Neuronal stem cell (in vitro differentiated cells): ENCODE measurements at regions not wholly inside any gene's neighbourhood (a gene's known extent, or its start where the extent isn't known, plus 50 kb on each side); places are given as distances from the start of the nearest gene placed in this dataset.
"Not testable (repeated sequence)": the region's sequence is repeated elsewhere in the genome, so short reads cannot be mapped to it uniquely, and the experiment has no call there.

Experiments
- DNase-seq: peaks from one replicate; pipeline ENCODE4 v3.0.0-alpha.2; 2013; ENCODE audit warnings: low spot score
- H2AFZ ChIP-seq: one replicate; pipeline ENCODE4 v1.6.1; 2013; ENCODE audit warnings: mild to moderate bottlenecking, low read length, inconsistent platforms
- H2AK5ac ChIP-seq: 2 replicates; pipeline ENCODE4 v1.6.1; 2013; ENCODE audit warnings: low read depth, mild to moderate bottlenecking, inconsistent platforms, low read length, moderate library complexity, mixed read lengths
- H2BK120ac ChIP-seq: 2 replicates; pipeline ENCODE4 v1.6.1; 2013; ENCODE audit warnings: low read depth, mild to moderate bottlenecking, inconsistent platforms, low read length, moderate library complexity, mixed read lengths
- H2BK12ac ChIP-seq: one replicate; pipeline ENCODE4 v1.6.1; 2013; ENCODE audit warnings: low read length, inconsistent platforms
- H2BK15ac ChIP-seq: 2 replicates; pipeline ENCODE4 v1.6.1; 2013; ENCODE audit warnings: mild to moderate bottlenecking, low read length, inconsistent platforms, mixed read lengths
- H2BK5ac ChIP-seq: one replicate; pipeline ENCODE4 v1.6.1; 2013; ENCODE audit warnings: inconsistent platforms, mild to moderate bottlenecking, low read length, moderate library complexity
- H3K14ac ChIP-seq: one replicate; pipeline ENCODE4 v1.6.1; 2013; ENCODE audit warnings: low read length, inconsistent platforms
- H3K18ac ChIP-seq: 2 replicates; pipeline ENCODE4 v1.6.1; 2013; ENCODE audit warnings: low read length, inconsistent platforms
- H3K23ac ChIP-seq: 2 replicates; pipeline ENCODE4 v1.6.1; 2013; ENCODE audit warnings: low read depth, mild to moderate bottlenecking, mixed read lengths, low read length, inconsistent platforms; ENCODE audit not compliant: poor library complexity
- H3K27ac ChIP-seq: replicated peaks from 3 replicates; pipeline ENCODE4 v1.5.1; 2013; ENCODE audit warnings: low read length, inconsistent platforms
- H3K27me3 ChIP-seq, 3 experiments: 2 replicates each; pipeline ENCODE4 v1.6.1; 2013; ENCODE audit warnings: low read length in 3 of 3, mild to moderate bottlenecking in 2 of 3, inconsistent platforms in 1 of 3, low read depth in 1 of 3, mixed read lengths in 1 of 3, moderate library complexity in 1 of 3; ENCODE audit not compliant: control insufficient read depth in 3 of 3, insufficient read depth in 3 of 3
- H3K36me3 ChIP-seq, 2 donors: replicated peaks in 1 of 2; 2 replicates each; pipeline ENCODE4 v1.6.1; 2013; ENCODE audit warnings: low read length in 2 of 2; ENCODE audit not compliant: control insufficient read depth in 2 of 2, insufficient read depth in 2 of 2
- H3K4ac ChIP-seq: 2 replicates; pipeline ENCODE4 v1.6.1; 2013; ENCODE audit warnings: inconsistent platforms, mild to moderate bottlenecking, low read length, moderate library complexity
- H3K4me1 ChIP-seq, 2 donors: 1 replicate in 1 of 2; 2 replicates in 1 of 2; pipeline ENCODE4 v1.6.1; 2013; ENCODE audit warnings: low read length in 2 of 2, low read depth in 1 of 2; ENCODE audit not compliant: control insufficient read depth in 2 of 2, insufficient read depth in 1 of 2
- H3K4me2 ChIP-seq: one replicate; pipeline ENCODE4 v1.6.1; 2013; ENCODE audit warnings: mild to moderate bottlenecking, low read length, inconsistent platforms; ENCODE audit not compliant: insufficient read depth, poor library complexity, severe bottlenecking
- H3K4me3 ChIP-seq, 2 donors: 2 replicates each; pipeline ENCODE4 v1.5.1; 2013; ENCODE audit warnings: low read length in 2 of 2, mild to moderate bottlenecking in 2 of 2, inconsistent platforms in 1 of 2, moderate library complexity in 1 of 2
- H3K79me1 ChIP-seq: one replicate; pipeline ENCODE4 v1.6.1; 2013; ENCODE audit warnings: low read depth, mild to moderate bottlenecking, inconsistent platforms, low read length, moderate library complexity
- H3K9ac ChIP-seq: one replicate; pipeline ENCODE4 v1.6.1; 2013; ENCODE audit warnings: mild to moderate bottlenecking, low read depth, low read length, inconsistent platforms; ENCODE audit not compliant: poor library complexity
- H3K9me3 ChIP-seq, 2 donors: replicated peaks in 1 of 2; 2 replicates each; pipeline versions ENCODE3 to v1.6.1; 2013; ENCODE audit warnings: low read length in 2 of 2, mild to moderate bottlenecking in 2 of 2, inconsistent platforms in 1 of 2, low read depth in 1 of 2, mixed read lengths in 1 of 2, moderate library complexity in 1 of 2; ENCODE audit not compliant: control insufficient read depth in 2 of 2, insufficient read depth in 1 of 2
- H4K8ac ChIP-seq: one replicate; pipeline ENCODE4 v1.6.1; 2013; ENCODE audit warnings: low read depth, mild to moderate bottlenecking, inconsistent platforms, low read length, moderate library complexity
- H4K91ac ChIP-seq: one replicate; pipeline ENCODE4 v1.6.1; 2013; ENCODE audit warnings: low read length, low read depth, mild to moderate bottlenecking, inconsistent platforms; ENCODE audit not compliant: poor library complexity
- WGBS, 2 donors: extraction: QIAGEN DNeasy Blood & Tissue Kit; methylation state at CpG; one replicate each; pipeline ENCODE4 v1.1.7; 2013; ENCODE audit warnings: missing lambda C conversion rate in 2 of 2, mixed read lengths in 1 of 2; ENCODE audit not compliant: insufficient read length in 2 of 2, insufficient replicate concordance in 1 of 2; ENCODE audit errors: extremely low coverage in 2 of 2; 5-methylcytosine and 5-hydroxymethylcytosine counted together

DNA sequence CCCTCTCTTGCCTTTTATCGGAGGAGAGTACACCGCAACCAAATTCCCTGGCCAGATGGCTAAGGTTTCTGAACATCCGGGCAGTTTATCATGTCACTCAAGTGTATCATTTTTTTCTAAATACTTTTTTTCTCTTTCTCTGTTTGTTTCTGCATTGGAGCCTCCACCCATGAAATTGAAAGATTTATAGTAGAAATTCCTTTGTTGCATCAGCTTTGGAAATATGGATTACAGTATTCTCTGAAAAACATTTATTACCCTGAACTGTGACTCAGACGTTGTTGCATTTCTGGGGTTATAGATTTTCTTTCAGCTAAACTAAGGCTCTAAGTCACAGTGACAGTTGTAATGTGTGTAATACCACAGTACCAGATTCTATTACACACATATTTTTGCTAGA is 187.0 kb downstream of the SPTSSA start:
- H3K4ac ChIP-seq, result no peak overlapping the region
- H3K27ac ChIP-seq, result no peak overlapping the region
- no peak overlapping the region for H2AK5ac ChIP-seq
- no peaks in the 10 kb centered on the region for H3K4me1 ChIP-seq
- no peak overlapping the region for H2BK5ac ChIP-seq
- H4K8ac ChIP-seq, result no peak overlapping the region
- no CpG with 5 or more reads among the region's 4 CpGs for WGBS, 2 donors
- DNase-seq, result no peak
- H3K4me3 ChIP-seq, result no peak overlapping the region
- H3K23ac ChIP-seq, result no peak overlapping the region
- H3K14ac ChIP-seq, result no peak overlapping the region
- no peak overlapping the region for H2BK15ac ChIP-seq
- no peak overlapping the region for H3K9ac ChIP-seq
- H3K79me1 ChIP-seq, result no peaks in the 10 kb centered on the region
- no peak overlapping the region for H4K91ac ChIP-seq
- no peak overlapping the region for H2BK12ac ChIP-seq
- no peak overlapping the region for H3K18ac ChIP-seq
- H3K9me3 ChIP-seq, result no peaks in the 10 kb centered on the region
- no peak overlapping the region for H2BK120ac ChIP-seq
- no peaks in the 10 kb centered on the region for H3K27me3 ChIP-seq
- H2AFZ ChIP-seq, result no peak overlapping the region
- no peaks in the 10 kb centered on the region for H3K36me3 ChIP-seq
- H3K4me2 ChIP-seq, result no peak overlapping the region

DNA sequence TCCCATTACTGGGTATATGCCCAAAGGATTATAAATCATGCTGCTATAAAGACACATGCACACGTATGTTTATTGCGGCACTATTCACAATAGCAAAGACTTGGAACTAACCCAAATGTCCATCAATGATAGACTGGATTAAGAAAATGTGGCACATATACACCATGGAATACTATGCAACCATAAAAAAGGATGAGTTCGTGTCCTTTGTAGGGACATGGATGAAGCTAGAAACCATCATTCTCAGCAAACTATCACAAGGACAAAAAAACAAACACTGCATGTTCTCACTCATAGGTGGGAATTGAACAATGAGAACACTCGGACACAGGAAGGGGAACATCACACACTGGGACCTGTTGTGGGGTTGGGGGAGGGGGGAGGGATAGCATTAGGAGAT is 188.3 kb downstream of the SPTSSA start:
- not testable (repeated sequence) for H2BK12ac ChIP-seq, H3K4me1 ChIP-seq, H4K91ac ChIP-seq, H3K18ac ChIP-seq, H3K9me3 ChIP-seq, H3K14ac ChIP-seq, H2AK5ac ChIP-seq, H3K36me3 ChIP-seq, H2AFZ ChIP-seq, H4K8ac ChIP-seq, H3K23ac ChIP-seq, H2BK5ac ChIP-seq, H3K4me3 ChIP-seq, H2BK15ac ChIP-seq, H3K27me3 ChIP-seq, H3K27ac ChIP-seq, DNase-seq, H3K4me2 ChIP-seq, H3K4ac ChIP-seq, H3K79me1 ChIP-seq, H2BK120ac ChIP-seq, H3K9ac ChIP-seq
- no CpG with 5 or more reads among the region's 4 CpGs for WGBS, 2 donors

DNA sequence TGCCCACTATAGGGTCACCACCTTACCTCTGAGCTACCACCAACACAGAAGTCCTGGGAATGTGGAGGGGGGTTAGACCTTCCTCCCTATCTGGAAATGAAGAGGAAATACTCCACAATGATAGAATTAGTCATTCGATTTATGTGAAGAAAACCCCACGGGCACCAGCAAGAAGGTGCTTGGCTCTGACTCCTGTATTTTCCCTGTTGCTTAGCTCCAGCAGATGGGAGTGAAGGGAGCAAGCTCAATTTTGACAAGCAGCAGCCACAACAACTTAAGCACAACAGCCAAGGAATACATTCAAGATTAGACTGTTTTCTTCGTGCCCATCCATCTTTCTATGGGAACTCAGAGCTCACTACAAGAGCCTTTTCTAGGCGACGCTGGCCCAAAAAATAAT is 191.7 kb downstream of the SPTSSA start:
- WGBS, 2 donors, result no CpG with 5 or more reads among the region's 5 CpGs
- Histone ChIP-seq H4K8ac (no peak overlapping the region), H3K23ac (no peak overlapping the region), H3K36me3 (no peaks in the 10 kb centered on the region), H3K4me3 (no peak overlapping the region), H2BK15ac (no peak overlapping the region), H4K91ac (no peak overlapping the region), H2BK12ac (no peak overlapping the region), H3K79me1 (no peaks in the 10 kb centered on the region), H2AK5ac (no peak overlapping the region), H3K4me2 (no peak overlapping the region), H2BK5ac (no peak overlapping the region), H2AFZ (no peak overlapping the region), H3K27me3 (no peaks in the 10 kb centered on the region), H3K9me3 (no peaks in the 10 kb centered on the region), H2BK120ac (no peak overlapping the region), H3K14ac (no peak overlapping the region), H3K4ac (no peak overlapping the region), H3K4me1 (peaks cover 3 to 4% of the 10 kb centered on the region in 2 donors), H3K9ac (no peak overlapping the region), H3K27ac (no peak overlapping the region), H3K18ac (no peak overlapping the region)
- DNase-seq, result no peak

DNA sequence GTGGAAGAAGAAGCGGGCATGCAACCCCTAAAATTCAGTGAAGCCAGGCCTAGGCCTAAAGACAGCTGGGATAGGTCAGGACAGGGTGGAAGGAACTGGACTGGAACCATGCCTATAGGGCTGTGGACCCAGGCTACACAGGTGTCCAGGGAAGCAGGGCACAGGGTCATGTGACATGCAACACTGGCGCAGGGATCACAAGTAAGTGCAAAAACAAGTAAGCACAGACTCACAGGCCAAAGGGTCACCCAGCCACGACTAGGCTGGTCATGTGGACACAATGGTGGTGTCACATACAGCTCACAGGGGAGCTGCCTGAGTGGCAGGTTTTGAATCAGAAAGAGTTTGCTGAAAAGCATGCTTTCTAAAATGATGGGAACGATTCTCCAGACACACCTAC is 195.7 kb downstream of the SPTSSA start:
- WGBS, 2 donors, result no CpG with 5 or more reads among the region's 4 CpGs
- no peak overlapping the region for H3K27ac ChIP-seq
- peaks cover 0 to 3% (median 0%) of the 10 kb centered on the region in 3 experiments for H3K27me3 ChIP-seq
- no peak for DNase-seq
- no peaks in the 10 kb centered on the region for H3K36me3 ChIP-seq
- no peak overlapping the region for H2AK5ac ChIP-seq
- H2BK5ac ChIP-seq, result no peak overlapping the region
- no peak overlapping the region for H2BK15ac ChIP-seq
- H2BK12ac ChIP-seq, result no peak overlapping the region
- peak overlapping the region; percentile 30 for H2AFZ ChIP-seq
- no peak overlapping the region for H3K4ac ChIP-seq
- H3K14ac ChIP-seq, result no peak overlapping the region
- no peaks in the 10 kb centered on the region for H3K79me1 ChIP-seq
- H3K9me3 ChIP-seq, result peaks cover 0 to 2% of the 10 kb centered on the region in 2 donors
- no peak overlapping the region for H4K91ac ChIP-seq
- H3K23ac ChIP-seq, result no peak overlapping the region
- H3K18ac ChIP-seq, result peak overlapping the region; percentile 34
- no peak overlapping the region for H3K4me3 ChIP-seq
- no peak overlapping the region for H4K8ac ChIP-seq
- H3K9ac ChIP-seq, result no peak overlapping the region
- peaks cover 3 to 4% of the 10 kb centered on the region in 2 donors for H3K4me1 ChIP-seq
- no peak overlapping the region for H3K4me2 ChIP-seq
- H2BK120ac ChIP-seq, result no peak overlapping the region
